HG03064 (cell line): ENCODE measurements at regions not wholly inside any gene's neighbourhood (a gene's known extent, or its start where the extent isn't known, plus 50 kb on each side); places are given as distances from the start of the nearest gene placed in this dataset.
"Not testable (repeated sequence)": the region's sequence is repeated elsewhere in the genome, so short reads cannot be mapped to it uniquely, and the experiment has no call there.

Source experiments
- ATAC-seq: cut with Tn5 transposase; IDR thresholded peaks from one replicate; pipeline ENCODE4 v1.9.1; 2021; ENCODE audit warnings: low read depth; ENCODE audit not compliant: unreplicated experiment

GRCh38 chr18:66043009-66043408 lies 292.2 kb downstream of the CDH7 start:
- ATAC-seq = no peak

- ATAC-seq = no peak
These were observed 263.2 kb downstream of the CDH7 start for GRCh38 chr18:66013969-66014368.

- no peak for ATAC-seq
These were observed 261.1 kb downstream of the CDH7 start for GRCh38 chr18:66011916-66012315.

GRCh38 chr18:66005831-66006588 lies 255.2 kb downstream of the CDH7 start:
- no peak for ATAC-seq

- not testable (repeated sequence) for ATAC-seq
These were observed 248.3 kb downstream of the CDH7 start for GRCh38 chr18:65998971-65999700.

- ATAC-seq = no peak
These were observed 244.4 kb downstream of the CDH7 start for GRCh38 chr18:65995206-65995605.

- ATAC-seq = no peak
These were observed 243.5 kb downstream of the CDH7 start for GRCh38 chr18:65994302-65994701.

- ATAC-seq = no peak
These were observed 240.3 kb downstream of the CDH7 start for GRCh38 chr18:65990944-65991708.

GRCh38 chr18:65990174-65990690 lies 239.4 kb downstream of the CDH7 start:
- ATAC-seq = no peak

GRCh38 chr18:65988972-65989371 lies 238.2 kb downstream of the CDH7 start:
- no peak for ATAC-seq

- ATAC-seq = no peak
These were observed 237.6 kb downstream of the CDH7 start for GRCh38 chr18:65988386-65988785.

GRCh38 chr18:65983750-65984149 lies 232.9 kb downstream of the CDH7 start:
- no peak for ATAC-seq

GRCh38 chr18:65975536-65975935 lies 224.7 kb downstream of the CDH7 start:
- ATAC-seq = no peak

GRCh38 chr18:65974758-65975157 lies 223.9 kb downstream of the CDH7 start:
- ATAC-seq = no peak

- no peak for ATAC-seq
These were observed 217.6 kb downstream of the CDH7 start for GRCh38 chr18:65968239-65969004.

GRCh38 chr18:65955747-65956146 lies 204.9 kb downstream of the CDH7 start:
- no peak for ATAC-seq

GRCh38 chr18:65954372-65954771 lies 203.6 kb downstream of the CDH7 start:
- no peak for ATAC-seq

GRCh38 chr18:65946777-65947176 lies 196.0 kb downstream of the CDH7 start:
- no peak for ATAC-seq

- no peak for ATAC-seq
These were observed 192.5 kb downstream of the CDH7 start for GRCh38 chr18:65943268-65943667.

GRCh38 chr18:65942854-65943253 lies 192.0 kb downstream of the CDH7 start:
- ATAC-seq = no peak
